ENCODE measurements at regions not wholly inside any gene's neighbourhood (a gene's known extent, or its start where the extent isn't known, plus 50 kb on each side); places are given as distances from the start of the nearest gene placed in this dataset.

DNA sequence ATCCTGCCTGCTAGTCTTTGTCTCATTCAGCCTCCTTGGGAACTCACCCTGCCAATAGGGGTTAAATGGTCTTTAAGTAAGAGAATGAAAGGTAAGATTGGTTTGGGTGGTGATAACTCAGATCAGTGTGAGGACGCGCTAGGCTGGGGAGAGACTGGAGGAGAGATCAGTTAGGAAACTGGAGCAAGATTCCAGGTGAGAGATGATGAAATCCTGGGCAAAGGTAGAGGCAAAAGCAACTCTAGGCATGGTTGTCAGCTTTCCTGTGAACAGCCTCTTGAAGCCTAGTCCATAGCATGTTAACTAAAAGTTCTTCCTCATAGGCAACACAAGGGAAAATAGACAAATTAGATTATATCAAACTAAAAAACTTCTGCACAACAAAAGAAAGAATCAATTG lies 145.2 kb upstream of the ANKRD28 start:
- H3K4me3 ChIP-seq (ENCODE audit: low read depth, low read length): no peak overlapping the region
- no peak for DNase-seq (ENCODE audit: low read depth)
- in situ Hi-C loops (cut with HindIII; ENCODE audit: low sequenced_read_pairs): no loop called here
- TF ChIP-seq, protein P1, sequence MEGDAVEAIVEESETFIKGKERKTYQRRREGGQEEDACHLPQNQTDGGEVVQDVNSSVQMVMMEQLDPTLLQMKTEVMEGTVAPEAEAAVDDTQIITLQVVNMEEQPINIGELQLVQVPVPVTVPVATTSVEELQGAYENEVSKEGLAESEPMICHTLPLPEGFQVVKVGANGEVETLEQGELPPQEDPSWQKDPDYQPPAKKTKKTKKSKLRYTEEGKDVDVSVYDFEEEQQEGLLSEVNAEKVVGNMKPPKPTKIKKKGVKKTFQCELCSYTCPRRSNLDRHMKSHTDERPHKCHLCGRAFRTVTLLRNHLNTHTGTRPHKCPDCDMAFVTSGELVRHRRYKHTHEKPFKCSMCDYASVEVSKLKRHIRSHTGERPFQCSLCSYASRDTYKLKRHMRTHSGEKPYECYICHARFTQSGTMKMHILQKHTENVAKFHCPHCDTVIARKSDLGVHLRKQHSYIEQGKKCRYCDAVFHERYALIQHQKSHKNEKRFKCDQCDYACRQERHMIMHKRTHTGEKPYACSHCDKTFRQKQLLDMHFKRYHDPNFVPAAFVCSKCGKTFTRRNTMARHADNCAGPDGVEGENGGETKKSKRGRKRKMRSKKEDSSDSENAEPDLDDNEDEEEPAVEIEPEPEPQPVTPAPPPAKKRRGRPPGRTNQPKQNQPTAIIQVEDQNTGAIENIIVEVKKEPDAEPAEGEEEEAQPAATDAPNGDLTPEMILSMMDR (IDR thresholded peaks at IDR 0.05; ENCODE audit: low read depth, low read length, missing control alignments): no peak

DNA sequence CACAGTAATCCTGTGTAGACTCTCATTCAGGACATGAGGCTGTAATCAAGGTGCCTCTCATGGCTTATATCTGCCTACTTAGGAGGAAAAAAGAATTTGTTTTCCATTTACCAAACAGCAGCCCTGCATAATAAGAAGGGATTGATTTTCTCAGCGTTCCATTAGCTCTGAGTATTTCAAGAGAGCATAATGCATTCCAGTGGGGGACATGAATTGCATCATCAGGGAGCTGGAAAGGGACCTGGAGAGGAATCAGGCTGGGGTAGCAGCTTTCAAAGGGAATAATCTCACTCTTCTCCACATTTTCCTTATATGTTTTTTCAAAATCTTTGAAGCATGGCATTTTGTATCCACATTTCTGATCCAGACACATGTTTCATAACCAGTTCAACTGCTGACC lies 150.6 kb upstream of the ANKRD28 start:
- TF ChIP-seq, protein P1 (IDR thresholded peaks at IDR 0.05; ENCODE audit: low read depth, low read length, missing control alignments): no peak
- no peak overlapping the region for H3K4me3 ChIP-seq (ENCODE audit: low read depth, low read length)
- DNase-seq (ENCODE audit: low read depth): no peak
- in situ Hi-C loops (cut with HindIII; ENCODE audit: low sequenced_read_pairs): no loop called here

DNA sequence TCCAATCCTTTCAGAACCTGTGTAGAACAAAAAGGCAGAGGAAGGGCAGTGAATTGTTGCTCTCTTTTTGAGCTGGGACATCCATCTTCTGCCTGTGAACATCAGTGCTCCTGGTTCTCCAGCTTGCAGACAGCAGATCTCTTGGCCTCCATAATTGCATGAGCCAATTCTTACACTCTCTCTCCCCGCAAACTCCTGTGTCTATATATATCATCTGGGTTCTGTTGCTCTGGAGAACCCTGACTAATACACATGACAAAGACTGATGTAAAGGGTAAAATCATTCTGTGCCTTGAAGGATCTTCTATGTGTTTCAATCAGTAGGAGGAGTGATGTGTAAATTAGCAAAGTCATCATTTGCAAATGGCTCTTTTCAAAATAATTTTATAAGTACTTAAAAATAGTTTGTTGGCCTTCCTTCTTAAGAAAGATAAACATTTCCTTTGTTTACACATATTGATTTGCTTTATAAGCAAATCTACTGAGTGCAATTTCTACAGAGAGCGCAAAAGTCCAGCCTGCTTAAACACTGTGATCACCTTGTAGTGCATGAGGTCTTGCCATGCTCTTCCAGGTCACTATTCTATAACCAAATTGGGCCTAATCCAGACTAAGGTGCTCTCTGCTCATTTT lies 154.9 kb upstream of the ANKRD28 start:
- DNase-seq (ENCODE audit: low read depth): no peak
- TF ChIP-seq, protein P1 (IDR thresholded peaks at IDR 0.05; ENCODE audit: low read depth, low read length, missing control alignments): no peak
- in situ Hi-C loops (cut with HindIII; ENCODE audit: low sequenced_read_pairs): no loop called here
- no peak overlapping the region for H3K4me3 ChIP-seq (ENCODE audit: low read depth, low read length)

DNA sequence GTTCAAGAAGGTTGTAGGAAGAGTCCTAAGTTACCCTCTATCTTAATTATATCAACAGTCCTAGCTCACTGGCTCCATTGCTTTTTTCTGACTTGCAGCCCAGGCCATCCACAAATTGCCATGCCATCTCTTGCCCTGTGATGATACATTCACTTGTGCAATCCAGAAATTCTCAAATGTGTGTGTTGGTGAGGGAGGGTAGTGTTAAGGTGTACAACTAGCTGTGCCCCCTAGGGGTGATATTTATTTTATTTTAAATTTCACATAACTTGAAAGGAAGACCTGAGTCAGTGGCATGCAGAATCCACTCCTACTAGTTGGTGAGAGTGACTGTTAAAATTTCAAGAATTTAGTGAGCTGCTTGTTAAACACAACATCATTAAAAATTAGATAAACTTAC lies 156.1 kb upstream of the ANKRD28 start:
- no peak overlapping the region for H3K4me3 ChIP-seq (ENCODE audit: low read depth, low read length)
- in situ Hi-C loops (cut with HindIII; ENCODE audit: low sequenced_read_pairs): no loop called here
- DNase-seq (ENCODE audit: low read depth): no peak
- TF ChIP-seq, protein P1 (IDR thresholded peaks at IDR 0.05; ENCODE audit: low read depth, low read length, missing control alignments): no peak

DNA sequence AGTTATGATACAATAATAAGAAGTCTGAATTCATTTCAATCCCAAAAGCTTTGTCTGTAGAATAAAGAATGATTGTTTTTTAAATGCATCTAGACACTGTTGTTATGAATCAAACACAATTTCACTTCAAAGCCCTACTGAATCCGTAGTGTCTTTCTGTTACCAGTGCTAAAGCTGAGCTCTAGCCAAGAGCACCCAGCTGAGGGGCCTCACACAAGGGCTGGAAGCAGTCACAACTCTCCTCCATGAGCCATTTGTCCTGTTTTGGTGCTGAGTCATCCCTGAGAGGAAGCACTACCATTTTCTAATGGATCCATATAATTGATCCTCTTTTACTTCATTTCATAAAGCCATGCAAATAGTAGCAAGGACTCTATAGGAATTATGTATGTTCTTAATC lies 158.2 kb upstream of the ANKRD28 start:
- no peak for DNase-seq (ENCODE audit: low read depth)
- TF ChIP-seq, protein P1 (IDR thresholded peaks at IDR 0.05; ENCODE audit: low read depth, low read length, missing control alignments): no peak
- in situ Hi-C loops (cut with HindIII; ENCODE audit: low sequenced_read_pairs): no loop called here
- H3K4me3 ChIP-seq (ENCODE audit: low read depth, low read length): no peak overlapping the region

GRCh38 chr3:15958692-15959433 lies 161.1 kb upstream of the ANKRD28 start:
- TF ChIP-seq, protein P1 (IDR thresholded peaks at IDR 0.05; ENCODE audit: low read depth, low read length, missing control alignments): no peak
- H3K4me3 ChIP-seq (ENCODE audit: low read depth, low read length): no peak overlapping the region
- DNase-seq (ENCODE audit: low read depth): no peak
- in situ Hi-C loops (cut with HindIII; ENCODE audit: low sequenced_read_pairs): no loop called here
